K562 (cell line): ENCODE measurements at regions not wholly inside any gene's neighbourhood (a gene's known extent, or its start where the extent isn't known, plus 50 kb on each side); places are given as distances from the start of the nearest gene placed in this dataset.

Experiments used
- ATAC-seq: fragments of 200-7000 bp; cut with Tn5 transposase; 3 replicates; pipeline ENCODE4 v1.9.1; 2020; ENCODE audit warnings: moderate library complexity
- BruUV-seq: library from RNA; stranded (reverse); fragments of 400-500 nt; replicated peaks from 2 replicates; lab custom pipeline; 2021; lab: Mats Ljungman, UMichigan
- CTCF ChIA-PET: fragments of 300-600 bp; formaldehyde crosslinking; extraction: SDS; loops from one replicate; lab custom pipeline; 2021; ENCODE audit warnings: low intra/inter-chr PET ratio; lab: Yijun Ruan, JAX
- POLR2A ChIA-PET: fragments of 300-600, 350-650 bp; sonication (Branson Sonifier 250); formaldehyde crosslinking; extraction: SDS; loops from one replicate; lab custom pipeline; 2021; ENCODE audit warnings: antibody characterized with exemption, inconsistent platforms; lab: Yijun Ruan, JAX
- DNase-seq, 4 experiments: peaks; one replicate each; pipeline versions ENCODE4 v3.0.0 to v3.0.0-alpha.2; 2011 to 2018; ENCODE audit warnings: low spot score in 3 of 4, mixed read lengths in 3 of 4; ENCODE audit errors: extremely low read depth in 1 of 4
- FAIRE-seq: peaks from 2 replicates; lab custom pipeline; 2011; peaks lifted over from hg19 to GRCh38; lab: Jason Lieb, UNC
- H2AFZ ChIP-seq: 2 replicates; pipeline ENCODE4 v1.6.0; 2011; ENCODE audit warnings: low read depth, low read length, control low read depth, inconsistent platforms
- H3K27ac ChIP-seq: fragments of 200-600 bp; 3 replicates; pipeline ENCODE4 v1.8.0; 2011; ENCODE audit warnings: low read depth, mild to moderate bottlenecking, control low read depth, inconsistent platforms, low read length, moderate library complexity, mixed read lengths; ENCODE audit errors: extremely low read depth
- H3K27me3 ChIP-seq, 2 experiments: fragments of 300-600 bp in 1 of 2; 2 replicates in 1 of 2; 3 replicates in 1 of 2; pipeline versions ENCODE4 v1.6.0 to v1.8.0; 2011; ENCODE audit warnings: inconsistent platforms in 2 of 2, low read length in 2 of 2, mild to moderate bottlenecking in 1 of 2, mixed read lengths in 1 of 2, moderate library complexity in 1 of 2; ENCODE audit not compliant: control insufficient read depth in 2 of 2, insufficient read depth in 2 of 2
- H3K36me3 ChIP-seq: fragments of 300-600 bp; 3 replicates; pipeline ENCODE4 v1.8.0; 2011; ENCODE audit warnings: mild to moderate bottlenecking, low read length, inconsistent platforms; ENCODE audit not compliant: control insufficient read depth, insufficient read depth
- H3K4me1 ChIP-seq, 2 experiments: fragments of 200-600 bp in 1 of 2; replicated peaks in 1 of 2; 2 replicates in 1 of 2; 3 replicates in 1 of 2; pipeline versions ENCODE4 v1.5.1 to v1.8.0; 2011; ENCODE audit warnings: inconsistent platforms in 2 of 2, low read length in 2 of 2, mild to moderate bottlenecking in 1 of 2, mixed read lengths in 1 of 2, moderate library complexity in 1 of 2; ENCODE audit not compliant: control insufficient read depth in 2 of 2, insufficient read depth in 2 of 2
- H3K4me2 ChIP-seq: 2 replicates; pipeline ENCODE4 v1.6.1; 2011; ENCODE audit warnings: low read length, control low read depth, inconsistent platforms, mixed read lengths; ENCODE audit not compliant: insufficient read depth
- H3K4me3 ChIP-seq: fragments of 200-600 bp; sonication (generic), shearing (Covaris generic); 2 replicates; pipeline ENCODE4 v1.5.1; 2016; ENCODE audit warnings: control low read depth, inconsistent platforms
- H3K79me2 ChIP-seq: fragments of 200-600 bp; 3 replicates; pipeline ENCODE4 v1.8.0; 2011; ENCODE audit warnings: low read length, inconsistent platforms; ENCODE audit not compliant: control insufficient read depth, insufficient read depth
- H3K9ac ChIP-seq, 2 experiments: 2 replicates each; pipeline versions ENCODE4 v1.6.0 to v1.6.1; 2011; ENCODE audit warnings: low read depth in 2 of 2, low read length in 2 of 2, control low read depth in 1 of 2, inconsistent platforms in 1 of 2, mild to moderate bottlenecking in 1 of 2, mixed read lengths in 1 of 2; ENCODE audit not compliant: insufficient read depth in 1 of 2
- H3K9me1 ChIP-seq: one replicate; pipeline ENCODE4 v1.6.0; 2011; ENCODE audit warnings: inconsistent platforms, mild to moderate bottlenecking, low read length, moderate library complexity; ENCODE audit not compliant: control insufficient read depth, insufficient read depth
- H3K9me3 ChIP-seq: replicated peaks from 2 replicates; pipeline ENCODE4 v1.5.1; 2011; ENCODE audit warnings: low read depth, low read length, inconsistent platforms; ENCODE audit not compliant: control insufficient read depth, insufficient read depth
- H4K20me1 ChIP-seq: replicated peaks from 2 replicates; pipeline ENCODE4 v1.6.1; 2011; ENCODE audit warnings: low read length, inconsistent platforms, mixed read lengths; ENCODE audit not compliant: control insufficient read depth, insufficient read depth
- HCFC1 ChIP-seq: IDR thresholded peaks from 2 replicates; pipeline ENCODE4 v1.6.1; 2012; ENCODE audit warnings: low read depth, low read length, improper control_type of control experiment
- HDAC3 ChIP-seq: fragments of 450-650 bp; IDR thresholded peaks from 2 replicates; pipeline ENCODE4 v1.6.1; 2018; ENCODE audit warnings: borderline replicate concordance, mild to moderate bottlenecking, moderate library complexity; ENCODE audit not compliant: partially characterized antibody
- SETDB1 ChIP-seq: IDR thresholded peaks from one replicate; pipeline ENCODE4 v1.6.1; 2012; ENCODE audit warnings: low read length, control low read depth, inconsistent platforms
- SIX5 ChIP-seq, 2 experiments: IDR thresholded peaks; 2 replicates each; pipeline ENCODE4 v1.6.1; 2011; ENCODE audit warnings: low read length in 2 of 2, borderline replicate concordance in 1 of 2, low read depth in 1 of 2, mild to moderate bottlenecking in 1 of 2, moderate library complexity in 1 of 2; ENCODE audit not compliant: insufficient read depth in 1 of 2
- SUPT5H ChIP-seq: fragments of 450-650 bp; IDR thresholded peaks from 2 replicates; pipeline ENCODE4 v1.6.1; 2016
- ZNF121 ChIP-seq: sonication (generic); formaldehyde crosslinking; conservative IDR thresholded peaks from 2 replicates; pipeline ENCODE4 v1.8.0; 2022; ENCODE audit warnings: missing genetic modification reagents
- ZNF41 ChIP-seq: fragments of 250-450 bp; sonication (Bioruptor Pico); conservative IDR thresholded peaks from 2 replicates; pipeline ENCODE4 v1.4.0; 2020; ENCODE audit warnings: mild to moderate bottlenecking
- WGBS: fragments of 100-300 bp; shearing (Covaris generic); methylation state at CpG from one replicate; pipeline ENCODE4 v1.1.6; 2016; ENCODE audit warnings: low coverage, mixed read lengths; ENCODE audit not compliant: insufficient coverage; ENCODE audit errors: missing lambda C conversion rate; 5-methylcytosine and 5-hydroxymethylcytosine counted together
- in situ Hi-C: fragments of 300-500 bp; cut with MboI; formaldehyde crosslinking; loops from 4 replicates; pipeline ENCODE4 v1.15.0; 2018; ENCODE audit warnings: inconsistent platforms, mixed read lengths
- intact Hi-C: fragments of 100-400 bp; cut with micrococcal nuclease; formaldehyde crosslinking; loops from 2 replicates; pipeline ENCODE4 v1.14.2; 2022
- TF ChIP-seq, protein P1 (sequence below): sonication (generic); formaldehyde crosslinking; IDR thresholded peaks from 2 replicates; pipeline ENCODE4 v1.8.1; 2023; ENCODE audit warnings: mild to moderate bottlenecking, missing genetic modification reagents

DNA sequence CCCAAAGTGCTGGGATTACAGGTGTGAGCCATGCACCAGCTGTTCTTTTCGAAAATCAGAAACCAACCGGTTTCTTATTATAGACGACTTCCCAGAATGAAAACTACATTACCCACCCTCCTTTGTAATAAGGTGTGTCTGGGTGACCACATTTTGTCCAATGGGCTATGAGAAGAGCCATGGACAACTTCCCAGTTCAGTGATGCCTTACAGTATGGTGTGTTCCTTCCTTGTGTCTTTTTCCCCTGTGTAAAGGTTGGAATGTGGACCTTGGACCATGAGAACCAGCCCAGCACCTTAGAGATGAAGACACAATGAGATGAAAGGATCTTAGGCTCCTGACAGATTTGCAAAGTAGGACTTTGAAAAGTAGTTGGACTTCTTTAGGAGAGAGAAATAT is 85.0 kb upstream of the ATF7IP2 start:
- H4K20me1 ChIP-seq = no peaks in the 10 kb centered on the region
- no peak overlapping the region for H3K4me2 ChIP-seq
- no peaks in the 10 kb centered on the region for H3K27me3 ChIP-seq
- in situ Hi-C loops = no loop called here
- no peak overlapping the region for H3K9ac ChIP-seq
- WGBS = 48% methylated on average over 3 of the region's 3 CpGs
- POLR2A ChIA-PET = interaction anchor here (0.7 kb wide), 1 partner anchor 1132 kb away, joined by 5 read pairs; no protein-coding TSS in a partner anchor
- no peaks in the 10 kb centered on the region for H3K36me3 ChIP-seq
- peak; percentile 16 to 27; a peak in 1 of 4 replicates for TF ChIP-seq SIX5 (IDR thresholded peaks at IDR 0.05; ENCODE audit: borderline replicate concordance in 1 of 2, insufficient read depth in 1 of 2, low read depth in 1 of 2, low read length in 2 of 2)
- TF ChIP-seq ZNF41 = peak; percentile 70; the same call in 1 of the 2 replicates
- TF ChIP-seq SUPT5H = no peak
- TF ChIP-seq, protein P1, sequence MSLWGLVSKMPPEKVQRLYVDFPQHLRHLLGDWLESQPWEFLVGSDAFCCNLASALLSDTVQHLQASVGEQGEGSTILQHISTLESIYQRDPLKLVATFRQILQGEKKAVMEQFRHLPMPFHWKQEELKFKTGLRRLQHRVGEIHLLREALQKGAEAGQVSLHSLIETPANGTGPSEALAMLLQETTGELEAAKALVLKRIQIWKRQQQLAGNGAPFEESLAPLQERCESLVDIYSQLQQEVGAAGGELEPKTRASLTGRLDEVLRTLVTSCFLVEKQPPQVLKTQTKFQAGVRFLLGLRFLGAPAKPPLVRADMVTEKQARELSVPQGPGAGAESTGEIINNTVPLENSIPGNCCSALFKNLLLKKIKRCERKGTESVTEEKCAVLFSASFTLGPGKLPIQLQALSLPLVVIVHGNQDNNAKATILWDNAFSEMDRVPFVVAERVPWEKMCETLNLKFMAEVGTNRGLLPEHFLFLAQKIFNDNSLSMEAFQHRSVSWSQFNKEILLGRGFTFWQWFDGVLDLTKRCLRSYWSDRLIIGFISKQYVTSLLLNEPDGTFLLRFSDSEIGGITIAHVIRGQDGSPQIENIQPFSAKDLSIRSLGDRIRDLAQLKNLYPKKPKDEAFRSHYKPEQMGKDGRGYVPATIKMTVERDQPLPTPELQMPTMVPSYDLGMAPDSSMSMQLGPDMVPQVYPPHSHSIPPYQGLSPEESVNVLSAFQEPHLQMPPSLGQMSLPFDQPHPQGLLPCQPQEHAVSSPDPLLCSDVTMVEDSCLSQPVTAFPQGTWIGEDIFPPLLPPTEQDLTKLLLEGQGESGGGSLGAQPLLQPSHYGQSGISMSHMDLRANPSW (CRISPR knock-in tag) = no peak
- TF ChIP-seq HDAC3 = no peak
- no peak for TF ChIP-seq ZNF121
- peak; percentile 56 for TF ChIP-seq HCFC1
- TF ChIP-seq SETDB1 = no peak
- TF ChIP-seq, all 486 proteins: peak for 3
- DNase-seq = peak in 2 of 4 experiments; percentile 27 to 37
- CTCF ChIA-PET = no interaction called here
- no peaks in the 10 kb centered on the region; a peak in 1 of 5 replicates for H3K4me1 ChIP-seq
- H3K4me3 ChIP-seq = no peak overlapping the region
- BruUV-seq = no TSS peak
- H3K27ac ChIP-seq = no peak overlapping the region
- H3K9me3 ChIP-seq = no peaks in the 10 kb centered on the region
- FAIRE-seq = peak; percentile 79
- ATAC-seq = peak; percentile 78
- intact Hi-C loops = no loop called here
- no peaks in the 10 kb centered on the region for H3K9me1 ChIP-seq
- peak overlapping the region; percentile 77; the same call in 1 of the 2 replicates for H2AFZ ChIP-seq
- no peaks in the 10 kb centered on the region for H3K79me2 ChIP-seq
